Activated CD4-positive, alpha-beta T cell treated with anti-CD3 and anti-CD28 coated beads, Interleukin-2, amount 10 ng/mL, durations not matched to agents 7 days and 5 days (primary cell): ENCODE measurements at regions not wholly inside any gene's neighbourhood (a gene's known extent, or its start where the extent isn't known, plus 50 kb on each side); places are given as distances from the start of the nearest gene placed in this dataset.

Experiments used
- CTCF ChIA-PET: fragments of 350-600 bp; sonication (Branson Sonifier 250); formaldehyde crosslinking; loops from one replicate; lab custom pipeline; 2021; ENCODE audit warnings: antibody characterized with exemption; lab: Charles Lee
- POLR2A ChIA-PET: fragments of 350-600 bp; sonication (Branson Sonifier 250); formaldehyde crosslinking; loops from one replicate; lab custom pipeline; 2021; ENCODE audit warnings: antibody characterized with exemption; lab: Charles Lee
- DNase-seq: peaks from one replicate; pipeline ENCODE4 v3.0.0-alpha.2; 2020
- H3K27ac Mint-ChIP-seq: one replicate; pipeline ENCODE4 v1.8.0; 2021; ENCODE audit warnings: mild to moderate bottlenecking, moderate library complexity, mixed read lengths
- H3K27me3 Mint-ChIP-seq: one replicate; pipeline ENCODE4 v1.8.0; 2021; ENCODE audit warnings: mixed read lengths
- H3K36me3 Mint-ChIP-seq: one replicate; pipeline ENCODE4 v1.8.0; 2021; ENCODE audit warnings: low read depth, mixed read lengths
- H3K4me1 Mint-ChIP-seq: one replicate; pipeline ENCODE4 v1.8.0; 2021; ENCODE audit warnings: mixed read lengths
- H3K4me3 Mint-ChIP-seq: one replicate; pipeline ENCODE4 v1.8.0; 2021; ENCODE audit warnings: mild to moderate bottlenecking, moderate library complexity, mixed read lengths
- H3K9me3 Mint-ChIP-seq: one replicate; pipeline ENCODE4 v1.8.0; 2021; ENCODE audit warnings: mixed read lengths

DNA sequence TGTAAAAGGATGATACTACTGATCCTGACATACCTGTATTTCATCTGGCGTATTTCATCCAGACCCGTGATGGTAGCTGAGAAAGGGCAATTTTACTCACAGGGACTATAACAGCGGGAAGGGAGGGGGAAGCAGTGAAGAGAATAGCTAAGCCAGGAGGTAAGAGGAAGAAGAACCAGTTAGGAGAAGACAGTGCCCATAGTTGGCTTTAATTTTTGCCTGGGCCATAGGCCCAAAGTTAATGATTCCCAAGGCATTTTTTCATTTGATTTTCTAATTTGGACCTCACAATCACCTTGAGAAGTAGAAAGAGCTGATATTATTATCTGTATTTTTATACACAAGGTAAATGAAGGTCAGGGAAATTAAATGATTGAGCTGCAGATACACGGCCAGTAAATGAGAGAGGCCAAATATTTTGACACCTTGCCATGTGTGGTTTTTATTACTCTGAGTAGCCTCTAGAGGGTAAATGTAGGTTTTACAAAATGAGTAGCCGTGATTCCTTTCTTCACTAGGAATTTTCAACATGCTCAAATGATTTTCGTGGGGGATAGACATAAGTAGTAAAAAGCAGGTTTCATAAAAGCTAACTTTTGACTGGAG is 382.2 kb downstream of the FUT8 start:
- CTCF ChIA-PET, result interaction anchor here (0.9 to 1.1 kb wide), 2 partner anchors 30 to 130 kb away, joined by 3 to 4 read pairs; no protein-coding TSS in a partner anchor
- POLR2A ChIA-PET, result no interaction called here
- peaks cover 9% of the 10 kb centered on the region for H3K27me3 Mint-ChIP-seq

GRCh38 chr14:65798216-65798615 is 385.7 kb downstream of the FUT8 start:
- ChIA-PET CTCF (no interaction called here), POLR2A (no interaction called here)
- no peak for DNase-seq
- Mint-ChIP-seq H3K27ac (no peak overlapping the region), H3K4me3 (no peak overlapping the region), H3K36me3 (no peaks in the 10 kb centered on the region), H3K27me3 (peaks cover 12% of the 10 kb centered on the region), H3K4me1 (no peaks in the 10 kb centered on the region), H3K9me3 (peaks cover 2% of the 10 kb centered on the region)

More for the DNA sequence above, 382.2 kb downstream of the FUT8 start:
- DNase-seq, result no peak
- H3K36me3 Mint-ChIP-seq, result no peaks in the 10 kb centered on the region
- no peak overlapping the region for H3K4me3 Mint-ChIP-seq
- no peak overlapping the region for H3K27ac Mint-ChIP-seq
- no peaks in the 10 kb centered on the region for H3K9me3 Mint-ChIP-seq
- no peaks in the 10 kb centered on the region for H3K4me1 Mint-ChIP-seq

GRCh38 chr14:65800694-65801093 is 388.2 kb downstream of the FUT8 start:
- Mint-ChIP-seq H3K4me3 (no peak overlapping the region), H3K27me3 (peaks cover 11% of the 10 kb centered on the region), H3K27ac (no peak overlapping the region), H3K4me1 (no peaks in the 10 kb centered on the region), H3K9me3 (peaks cover 2% of the 10 kb centered on the region), H3K36me3 (no peaks in the 10 kb centered on the region)
- no peak for DNase-seq
- ChIA-PET POLR2A (no interaction called here), CTCF (interaction anchor here (0.9 kb wide), 1 partner anchor 148 kb away, joined by 3 read pairs; no protein-coding TSS in a partner anchor)

- Mint-ChIP-seq H3K4me3 (no peak overlapping the region), H3K27me3 (peaks cover 4% of the 10 kb centered on the region), H3K27ac (no peak overlapping the region), H3K9me3 (peaks cover 2% of the 10 kb centered on the region), H3K36me3 (no peaks in the 10 kb centered on the region), H3K4me1 (no peaks in the 10 kb centered on the region)
- no peak for DNase-seq
- ChIA-PET CTCF (interaction anchor here (1.1 to 1.3 kb wide), 2 partner anchors 8 to 10 kb away, joined by 3 read pairs; no protein-coding TSS in a partner anchor), POLR2A (no interaction called here)
These were observed 389.7 kb downstream of the FUT8 start for GRCh38 chr14:65802196-65802595.

- H3K4me1 Mint-ChIP-seq, result no peaks in the 10 kb centered on the region
- no peak for DNase-seq
- H3K9me3 Mint-ChIP-seq, result peaks cover 2% of the 10 kb centered on the region
- POLR2A ChIA-PET, result no interaction called here
- no peak overlapping the region for H3K27ac Mint-ChIP-seq
- CTCF ChIA-PET, result interaction anchor here (0.6 kb wide), 1 partner anchor 8 kb away, joined by 4 read pairs; no protein-coding TSS in a partner anchor
- H3K36me3 Mint-ChIP-seq, result no peaks in the 10 kb centered on the region
- peaks cover 4% of the 10 kb centered on the region for H3K27me3 Mint-ChIP-seq
- H3K4me3 Mint-ChIP-seq, result no peak overlapping the region
These were observed 391.4 kb downstream of the FUT8 start for GRCh38 chr14:65803885-65804284.

DNA sequence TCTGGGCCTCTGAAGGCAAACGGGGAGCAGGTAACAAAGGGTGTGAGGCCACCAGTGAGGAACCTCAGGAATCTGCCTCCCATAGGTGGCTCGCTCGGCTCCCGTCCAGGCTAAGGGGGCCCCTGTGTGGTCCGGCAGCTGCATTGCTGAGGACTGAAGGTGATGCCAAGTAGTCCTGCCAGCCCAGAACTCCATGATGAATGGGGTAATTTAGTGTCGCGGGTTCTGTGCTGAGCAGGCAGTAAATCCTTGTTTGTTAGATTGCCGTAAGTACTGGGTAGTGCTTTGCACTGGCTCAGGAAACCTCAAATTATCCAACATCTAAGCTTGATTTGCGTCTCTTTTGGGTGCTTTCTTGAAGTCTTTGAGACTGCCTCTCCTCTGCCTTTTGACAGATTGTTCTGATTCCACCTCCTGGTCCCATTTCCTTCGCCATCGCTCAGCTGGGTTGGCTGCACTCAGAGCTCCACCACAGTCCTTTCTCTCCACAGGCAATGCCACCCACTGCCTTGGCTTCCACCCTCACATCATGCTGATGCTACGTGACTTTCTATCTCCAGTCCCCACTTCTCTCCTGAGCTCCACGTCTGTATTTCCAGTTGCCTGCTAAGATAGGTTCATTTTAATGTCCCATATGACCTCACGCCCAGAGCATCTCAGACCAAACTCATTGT is 392.0 kb downstream of the FUT8 start:
- no peak overlapping the region for H3K27ac Mint-ChIP-seq
- ChIA-PET CTCF (interaction anchor here (0.6 kb wide), 1 partner anchor 9 kb away, joined by 4 read pairs; no protein-coding TSS in a partner anchor), POLR2A (no interaction called here)
- DNase-seq, result no peak
- H3K9me3 Mint-ChIP-seq, result peaks cover 2% of the 10 kb centered on the region
- H3K36me3 Mint-ChIP-seq, result no peaks in the 10 kb centered on the region
- H3K4me1 Mint-ChIP-seq, result no peaks in the 10 kb centered on the region
- peaks cover 4% of the 10 kb centered on the region for H3K27me3 Mint-ChIP-seq
- no peak overlapping the region for H3K4me3 Mint-ChIP-seq

DNA sequence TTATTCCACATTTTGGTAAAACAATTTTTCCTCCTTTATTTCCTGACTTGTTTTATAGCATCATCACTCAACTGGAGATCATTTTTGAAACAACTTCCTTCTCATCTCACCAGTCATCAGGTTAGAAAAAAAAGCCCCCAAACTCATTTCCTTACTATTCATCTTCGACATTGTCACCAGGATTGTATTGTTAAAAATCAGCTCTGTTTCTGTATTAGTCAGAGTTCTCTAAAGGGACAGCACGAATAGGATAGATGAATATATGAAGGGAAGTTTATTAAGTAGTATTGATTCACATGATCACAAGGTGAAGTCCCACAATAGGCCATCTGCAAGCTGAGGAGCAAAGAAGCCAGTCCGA is 392.6 kb downstream of the FUT8 start:
- ChIA-PET CTCF (no interaction called here), POLR2A (no interaction called here)
- Mint-ChIP-seq H3K4me3 (no peak overlapping the region), H3K27me3 (peaks cover 1% of the 10 kb centered on the region), H3K36me3 (peaks cover 2% of the 10 kb centered on the region), H3K27ac (no peak overlapping the region), H3K9me3 (peaks cover 5% of the 10 kb centered on the region), H3K4me1 (no peaks in the 10 kb centered on the region)
- DNase-seq, result no peak

DNA sequence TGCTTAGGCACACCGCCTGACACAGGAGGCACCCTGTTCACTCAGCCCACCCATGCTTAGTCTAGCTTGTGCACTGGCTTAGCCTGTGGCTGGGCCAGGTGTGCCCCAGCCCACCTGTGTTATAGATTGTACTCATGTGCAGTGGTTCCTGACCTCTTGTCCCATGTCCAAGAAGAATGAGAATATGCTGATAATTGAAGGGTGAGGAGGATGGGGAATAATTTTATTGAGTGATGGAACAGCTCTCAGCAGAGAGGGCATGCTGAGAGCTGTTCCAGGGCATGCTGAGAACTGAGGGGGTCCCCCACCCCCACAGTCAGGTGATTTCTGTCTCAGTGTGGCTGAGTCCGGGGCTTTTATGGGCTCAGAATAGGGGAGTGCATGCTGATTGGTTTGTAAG is 395.9 kb downstream of the FUT8 start:
- Mint-ChIP-seq H3K27me3 (peaks cover 9% of the 10 kb centered on the region), H3K4me1 (no peaks in the 10 kb centered on the region), H3K9me3 (peaks cover 6% of the 10 kb centered on the region), H3K36me3 (peaks cover 2% of the 10 kb centered on the region), H3K4me3 (no peak overlapping the region), H3K27ac (no peak overlapping the region)
- ChIA-PET POLR2A (no interaction called here), CTCF (interaction anchor here (1.7 kb wide), 1 partner anchor 13 kb away, joined by 4 read pairs; no protein-coding TSS in a partner anchor)
- no peak for DNase-seq

GRCh38 chr14:65810322-65810721 is 397.8 kb downstream of the FUT8 start:
- Mint-ChIP-seq H3K9me3 (peaks cover 6% of the 10 kb centered on the region), H3K4me3 (no peak overlapping the region), H3K27ac (no peak overlapping the region), H3K4me1 (peaks cover 4% of the 10 kb centered on the region), H3K36me3 (peaks cover 2% of the 10 kb centered on the region), H3K27me3 (peaks cover 11% of the 10 kb centered on the region)
- ChIA-PET POLR2A (no interaction called here), CTCF (interaction anchor here (0.7 to 0.8 kb wide), 3 partner anchors 10 to 212 kb away, joined by 3 read pairs; no protein-coding TSS in a partner anchor)
- DNase-seq, result no peak

- Mint-ChIP-seq H3K36me3 (peaks cover 2% of the 10 kb centered on the region), H3K27me3 (peaks cover 11% of the 10 kb centered on the region), H3K4me1 (peaks cover 4% of the 10 kb centered on the region), H3K4me3 (no peak overlapping the region), H3K27ac (no peak overlapping the region), H3K9me3 (peaks cover 6% of the 10 kb centered on the region)
- no peak for DNase-seq
- POLR2A ChIA-PET, result no interaction called here
- CTCF ChIA-PET, result no interaction called here
These were observed 401.3 kb downstream of the FUT8 start for GRCh38 chr14:65813760-65814384.

GRCh38 chr14:65815127-65815526 is 402.6 kb downstream of the FUT8 start:
- ChIA-PET CTCF (interaction anchor here (1.1 to 1.7 kb wide), 2 partner anchors 10 to 146 kb away, joined by 3 to 5 read pairs; no protein-coding TSS in a partner anchor), POLR2A (no interaction called here)
- no peak for DNase-seq
- Mint-ChIP-seq H3K36me3 (no peaks in the 10 kb centered on the region), H3K27ac (no peak overlapping the region), H3K9me3 (peaks cover 4% of the 10 kb centered on the region), H3K4me3 (no peak overlapping the region), H3K27me3 (peaks cover 11% of the 10 kb centered on the region), H3K4me1 (peaks cover 4% of the 10 kb centered on the region)

GRCh38 chr14:65817011-65817410 is 404.5 kb downstream of the FUT8 start:
- POLR2A ChIA-PET, result interaction anchor here (0.6 kb wide), 1 partner anchor 142 kb away, joined by 3 read pairs; no protein-coding TSS in a partner anchor
- CTCF ChIA-PET, result interaction anchor here (0.6 kb wide), 1 partner anchor 100 kb away, joined by 3 read pairs; no protein-coding TSS in a partner anchor
- no peaks in the 10 kb centered on the region for H3K9me3 Mint-ChIP-seq
- no peaks in the 10 kb centered on the region for H3K36me3 Mint-ChIP-seq
- H3K27ac Mint-ChIP-seq, result no peak overlapping the region
- H3K27me3 Mint-ChIP-seq, result peaks cover 2% of the 10 kb centered on the region
- no peak for DNase-seq
- H3K4me1 Mint-ChIP-seq, result peaks cover 4% of the 10 kb centered on the region
- no peak overlapping the region for H3K4me3 Mint-ChIP-seq

DNA sequence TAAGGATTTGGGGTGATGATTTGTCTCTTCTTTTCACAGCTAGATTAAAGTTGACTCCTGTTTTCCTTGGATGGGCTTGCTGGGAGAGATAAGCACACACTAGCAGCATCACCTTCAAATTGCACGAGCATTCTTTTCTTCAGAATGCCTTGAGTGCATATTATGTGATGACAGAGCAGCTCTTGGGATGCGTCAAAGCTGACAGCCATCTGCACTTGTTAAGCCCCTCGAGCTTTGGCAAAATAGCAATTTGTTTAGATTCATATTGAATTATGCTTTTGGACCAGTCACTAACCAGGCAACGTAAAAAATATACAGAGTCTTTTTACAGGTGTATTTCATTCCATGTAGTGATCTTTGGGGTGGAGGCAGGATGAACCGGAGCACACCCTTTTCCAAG is 407.0 kb downstream of the FUT8 start:
- ChIA-PET POLR2A (no interaction called here), CTCF (interaction anchor here (1.8 kb wide), 1 partner anchor 10 kb away, joined by 3 read pairs; no protein-coding TSS in a partner anchor)
- Mint-ChIP-seq H3K9me3 (no peaks in the 10 kb centered on the region), H3K36me3 (no peaks in the 10 kb centered on the region), H3K4me3 (no peak overlapping the region), H3K4me1 (peaks cover 4% of the 10 kb centered on the region), H3K27me3 (no peaks in the 10 kb centered on the region), H3K27ac (no peak overlapping the region)
- DNase-seq, result no peak
